Activated CD8-positive, alpha-beta memory T cell treated with anti-CD3 and anti-CD28 coated beads for 1 hour (primary cell): ENCODE measurements at regions not wholly inside any gene's neighbourhood (a gene's known extent, or its start where the extent isn't known, plus 50 kb on each side); places are given as distances from the start of the nearest gene placed in this dataset.
"Not testable (repeated sequence)": the region's sequence is repeated elsewhere in the genome, so short reads cannot be mapped to it uniquely, and the experiment has no call there.

Experiments
- DNase-seq, 2 donors: peaks; one replicate each; pipeline ENCODE4 v3.0.0-alpha.2; 2020; ENCODE audit warnings: low read depth in 1 of 2; ENCODE audit errors: extremely low read depth in 1 of 2

DNA sequence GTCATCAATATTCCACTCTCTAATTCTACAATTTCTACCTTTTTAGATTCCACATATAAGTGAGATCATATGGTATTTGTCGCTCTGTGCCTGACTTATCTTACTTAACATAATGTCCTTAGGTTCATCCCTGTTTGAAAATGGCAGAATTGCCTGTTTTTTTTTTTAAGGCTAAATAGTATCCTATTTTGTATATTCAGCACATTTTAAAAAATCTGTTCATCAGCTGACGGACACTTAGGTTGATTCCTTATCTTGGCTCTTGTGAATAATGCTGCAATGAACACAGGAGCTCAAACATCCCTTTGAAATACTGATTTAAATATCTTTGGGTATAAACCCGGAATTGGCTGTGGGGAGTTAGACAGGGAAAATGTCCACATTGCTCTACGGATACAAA lies 326.7 kb upstream of the THBS1 start:
- no peak for DNase-seq

DNA sequence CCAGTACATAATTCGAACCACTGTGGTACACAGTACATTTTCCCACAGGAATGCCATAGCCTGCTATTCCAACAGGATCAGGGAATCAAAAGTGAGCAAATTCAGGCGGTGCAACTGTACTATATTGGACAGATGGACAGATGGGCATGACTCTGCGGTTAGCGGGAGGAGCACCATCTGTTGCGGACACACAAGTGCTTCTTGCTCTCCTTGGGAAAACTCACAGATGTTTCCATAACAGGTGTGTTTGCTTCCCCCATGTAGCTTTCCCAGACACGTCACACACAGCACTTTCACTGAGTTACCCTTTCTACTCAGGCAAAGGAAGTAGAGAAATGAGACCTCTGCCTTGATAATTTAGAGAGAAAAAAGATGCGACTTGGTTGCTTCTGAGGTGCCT lies 325.1 kb upstream of the THBS1 start:
- DNase-seq = no peak

DNA sequence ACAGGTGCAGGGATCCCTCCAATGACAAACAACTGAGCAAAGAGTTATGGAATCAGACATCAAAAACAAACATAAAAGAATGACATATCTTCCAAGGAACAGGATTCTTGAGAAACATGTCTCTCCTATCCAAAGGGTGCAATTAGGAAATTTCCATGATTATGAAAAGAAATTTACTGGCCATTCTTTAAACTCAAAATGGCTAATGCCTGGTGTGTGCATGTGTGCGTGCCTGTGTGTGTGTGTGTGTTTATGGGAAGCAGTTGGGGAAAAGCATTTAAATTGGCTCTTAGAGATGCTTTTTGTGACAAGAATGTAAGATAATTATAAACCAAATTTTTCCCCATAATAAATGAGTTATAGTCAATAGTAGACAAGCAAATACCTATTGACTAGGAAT lies 320.5 kb upstream of the THBS1 start:
- DNase-seq = no peak

DNA sequence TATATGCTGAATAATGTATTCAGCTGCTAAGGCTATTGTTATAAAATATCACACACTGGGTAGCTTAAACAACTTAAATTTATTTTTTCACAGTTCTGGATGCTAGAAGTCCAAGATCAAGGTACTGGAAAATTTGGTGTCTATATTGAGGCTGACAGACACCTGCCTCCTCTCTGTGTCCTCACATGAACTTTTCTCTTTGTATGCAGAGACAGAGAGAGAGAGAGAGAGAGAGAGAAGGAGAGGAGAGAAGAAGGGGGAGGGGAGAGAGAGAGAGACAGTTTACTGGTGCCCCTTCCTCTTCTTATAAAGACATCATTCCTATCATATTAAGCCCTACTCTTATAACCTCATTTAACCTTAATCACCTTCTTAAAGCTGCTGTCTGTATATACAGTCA lies 320.1 kb upstream of the THBS1 start:
- DNase-seq = no peak

DNA sequence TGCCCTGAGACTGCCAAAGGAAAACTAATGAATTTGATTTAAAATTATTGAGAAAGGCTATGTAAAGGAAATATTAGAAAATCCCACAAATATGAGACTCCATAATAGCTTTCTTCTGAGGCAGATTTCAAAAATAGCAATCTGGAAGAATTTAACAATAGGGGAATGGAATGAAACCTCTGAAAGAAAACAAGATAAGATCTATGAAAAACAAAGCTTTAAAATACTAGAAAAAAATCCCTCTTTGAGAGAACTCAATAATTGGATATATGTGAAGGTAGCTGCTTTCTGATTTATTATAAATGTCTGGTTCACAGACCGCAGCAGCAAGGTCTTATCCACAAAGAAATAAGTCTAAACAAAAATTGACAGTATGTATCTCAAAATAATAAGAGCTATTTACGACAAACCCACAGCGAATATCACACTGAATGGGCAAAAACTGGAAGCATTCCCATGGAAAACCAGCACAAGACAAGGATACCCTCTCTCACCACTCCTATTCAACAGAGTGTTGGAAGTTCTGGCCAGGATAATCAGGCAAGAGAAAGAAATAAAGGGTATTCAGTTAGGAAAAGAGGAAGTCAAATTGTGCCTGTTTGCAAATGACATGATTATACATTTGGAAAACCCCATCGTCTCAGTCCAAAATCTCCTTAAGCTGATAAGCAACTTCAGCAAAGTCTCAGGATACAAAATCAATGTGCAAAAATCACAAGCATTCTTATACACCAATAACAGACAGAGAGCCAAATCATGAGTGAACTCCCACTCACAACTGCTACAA lies 319.3 kb upstream of the THBS1 start:
- not testable (repeated sequence) for DNase-seq

DNA sequence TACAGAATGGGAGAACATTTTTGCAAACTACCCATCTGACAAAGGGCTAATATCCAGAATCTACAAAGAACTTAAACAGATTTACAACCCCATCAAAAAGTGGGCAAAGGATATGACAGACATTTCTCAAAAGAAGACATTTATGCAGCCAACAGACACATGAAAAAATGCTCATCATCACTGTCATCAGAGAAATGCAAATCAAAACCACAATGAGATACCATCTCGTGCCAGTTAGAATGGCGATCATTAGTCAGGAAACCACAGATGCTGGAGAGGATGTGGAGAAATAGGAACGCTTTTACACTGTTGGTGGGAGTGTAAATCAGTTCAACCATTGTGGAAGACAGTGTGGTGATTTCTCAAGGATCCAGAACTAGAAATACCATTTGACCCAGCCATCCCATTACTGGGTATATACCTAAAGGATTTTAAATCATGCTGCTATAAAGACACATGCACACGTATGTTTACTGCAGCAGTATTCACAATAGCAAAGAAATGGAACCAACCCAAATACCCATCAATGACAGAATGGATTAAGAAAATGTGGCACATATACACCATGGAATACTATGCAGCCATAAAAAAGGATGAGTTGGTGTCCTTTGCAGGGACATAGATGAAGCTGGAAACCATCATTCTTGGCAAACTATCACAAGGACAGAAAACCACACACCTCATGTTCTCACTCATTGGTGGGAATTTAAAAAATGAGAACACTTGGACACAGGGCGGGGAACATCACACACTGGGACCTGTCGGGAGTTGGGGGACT lies 317.7 kb upstream of the THBS1 start:
- DNase-seq = not testable (repeated sequence)

GRCh38 chr15:39265261-39265660 lies 315.6 kb upstream of the THBS1 start:
- DNase-seq = no peak

DNA sequence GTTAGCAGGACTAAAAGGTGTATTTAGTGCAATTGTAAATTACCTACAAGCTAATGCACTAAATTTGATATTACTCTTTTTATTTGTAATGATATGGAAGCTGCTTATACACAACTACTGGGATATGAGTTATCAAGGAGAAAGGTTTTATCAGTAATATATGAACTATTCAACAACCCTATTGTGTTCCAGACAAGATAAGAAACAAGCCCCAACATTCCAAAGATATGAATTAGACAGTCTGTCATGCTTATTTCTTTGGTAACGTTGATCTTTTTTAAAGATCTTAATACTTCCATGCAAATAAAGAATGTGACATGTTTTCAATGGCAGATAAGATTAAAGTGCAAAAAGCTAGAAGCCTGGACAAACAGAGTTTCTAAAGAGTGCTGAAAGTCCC lies 314.0 kb upstream of the THBS1 start:
- no peak for DNase-seq

- DNase-seq = no peak
Observed at GRCh38 chr15:39267685-39268084, 313.2 kb upstream of the THBS1 start.

GRCh38 chr15:39269352-39269751 lies 311.5 kb upstream of the THBS1 start:
- DNase-seq = no peak

DNA sequence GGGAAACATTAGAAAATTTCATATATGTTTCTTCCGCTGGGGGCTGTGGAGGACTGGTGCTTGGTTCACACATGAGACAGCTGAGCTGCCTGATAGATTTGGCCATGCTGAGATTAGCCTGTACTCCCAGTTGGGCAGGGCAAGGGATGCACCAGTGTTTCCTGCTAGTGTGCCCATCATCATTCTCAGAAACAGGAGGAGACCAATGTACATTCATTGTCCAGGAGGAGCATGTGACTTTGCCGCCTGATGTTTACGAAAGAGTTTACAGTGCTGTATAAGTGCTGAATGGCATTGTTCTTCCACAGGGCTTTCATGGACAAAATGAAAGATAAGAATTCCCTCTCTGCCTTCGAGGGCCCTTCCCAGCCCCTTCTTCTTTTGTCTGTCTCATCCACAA lies 311.1 kb upstream of the THBS1 start:
- DNase-seq = no peak

- no peak for DNase-seq
Observed at GRCh38 chr15:39270221-39270855, 310.5 kb upstream of the THBS1 start.

GRCh38 chr15:39270934-39271333 lies 309.9 kb upstream of the THBS1 start:
- no peak for DNase-seq

GRCh38 chr15:39272901-39273300 lies 308.0 kb upstream of the THBS1 start:
- DNase-seq = no peak

DNA sequence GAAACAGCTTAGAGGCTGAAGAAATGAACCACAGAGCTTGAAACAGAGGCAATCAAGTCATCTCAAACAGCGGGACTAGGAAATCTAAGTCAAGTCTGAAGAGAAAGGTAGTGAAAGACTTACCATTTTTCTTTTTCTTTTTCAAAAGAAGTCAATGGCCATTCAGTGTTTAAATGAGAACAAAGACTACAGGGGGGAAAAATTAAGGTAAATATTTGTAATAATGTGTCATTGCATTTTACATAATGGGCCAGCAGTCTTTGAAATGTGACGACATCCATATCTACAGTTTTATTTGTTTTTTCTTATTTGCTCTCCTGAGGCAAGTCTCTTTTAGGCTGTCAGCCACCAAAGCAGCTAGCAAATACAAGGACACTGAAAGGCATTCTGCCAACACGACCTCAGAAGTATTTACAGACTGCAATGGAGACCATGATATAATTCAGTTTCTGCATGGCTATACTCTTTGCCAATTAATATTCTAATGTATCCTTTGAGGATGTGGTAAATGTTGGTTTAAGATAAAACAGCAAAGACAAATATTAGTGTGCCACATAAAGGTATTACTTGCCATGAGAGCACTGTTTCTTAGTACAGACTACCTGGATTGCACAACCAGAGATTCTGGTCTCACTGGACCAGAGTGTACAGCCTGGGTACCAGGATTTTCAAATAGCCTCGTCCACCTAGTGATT lies 307.0 kb upstream of the THBS1 start:
- DNase-seq = no peak

GRCh38 chr15:39275066-39275465 lies 305.8 kb upstream of the THBS1 start:
- no peak for DNase-seq

GRCh38 chr15:39279311-39279710 lies 301.6 kb upstream of the THBS1 start:
- DNase-seq = no peak

DNA sequence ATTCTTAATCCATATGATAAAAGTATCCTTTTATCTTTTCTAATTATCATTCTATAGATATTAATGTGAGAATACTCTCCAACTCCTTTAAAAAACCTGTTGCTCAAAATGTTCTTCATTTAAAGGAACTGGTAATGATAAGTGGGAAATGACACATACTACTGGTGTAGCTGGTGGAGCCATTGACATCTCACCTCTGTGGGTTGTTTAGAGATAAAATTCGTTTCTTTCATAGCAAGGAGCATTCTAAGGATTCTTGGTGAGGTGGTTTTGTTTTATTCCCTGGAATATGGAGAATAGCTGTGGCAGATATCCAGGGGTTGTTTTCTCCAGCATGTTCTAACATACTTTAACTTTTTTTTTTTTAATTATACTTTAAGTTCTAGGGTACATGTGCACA lies 299.8 kb upstream of the THBS1 start:
- no peak for DNase-seq

DNA sequence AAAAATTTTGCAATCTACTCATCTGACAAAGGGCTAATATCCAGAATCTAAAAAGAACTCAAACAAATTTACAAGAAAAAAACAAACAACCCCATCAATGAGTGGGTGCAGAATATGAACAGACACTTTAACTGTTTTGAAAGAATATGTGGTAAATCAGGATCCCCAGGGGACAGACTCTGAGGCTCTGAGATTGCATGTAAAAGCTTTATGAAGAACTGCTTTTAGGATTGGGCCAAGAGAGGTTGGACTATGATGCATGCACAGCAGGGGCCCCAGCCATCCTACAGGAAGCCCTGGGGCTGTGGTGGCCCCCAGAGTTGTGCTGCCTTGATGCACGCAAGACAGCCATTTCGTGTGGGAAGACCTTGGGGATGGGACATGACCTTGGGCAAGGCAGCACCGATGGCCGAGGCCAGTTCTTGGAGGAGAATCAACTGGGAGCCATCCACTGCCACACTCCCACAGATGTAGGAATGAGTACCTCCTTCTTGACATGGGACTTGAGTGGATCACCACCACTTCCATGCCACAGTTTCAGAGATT lies 298.1 kb upstream of the THBS1 start:
- DNase-seq = no peak

DNA sequence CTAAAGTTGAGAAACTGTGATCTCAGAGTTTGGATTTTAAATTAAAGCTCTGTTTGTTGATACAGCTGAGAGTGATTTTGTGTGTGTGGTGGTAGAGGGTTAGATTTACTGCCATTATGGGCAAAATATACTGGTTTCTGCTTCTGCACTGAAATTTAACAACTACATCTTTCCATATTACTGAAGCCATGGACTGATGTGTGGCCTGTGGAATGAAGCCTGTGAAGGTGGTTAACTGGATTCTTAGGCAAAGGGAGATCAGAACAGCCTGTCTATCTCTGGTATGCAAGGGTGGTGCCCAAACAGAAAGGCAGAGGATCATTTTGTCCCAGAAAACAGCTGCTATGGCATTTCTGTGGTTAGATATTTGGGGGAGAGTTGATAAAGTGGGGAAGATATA lies 297.3 kb upstream of the THBS1 start:
- no peak for DNase-seq

GRCh38 chr15:39285071-39285470 lies 295.8 kb upstream of the THBS1 start:
- no peak for DNase-seq
